H1 (cell line): ENCODE measurements at regions not wholly inside any gene's neighbourhood (a gene's known extent, or its start where the extent isn't known, plus 50 kb on each side); places are given as distances from the start of the nearest gene placed in this dataset.

ENCODE experiments used
- EZH2 ChIP-seq: fragments of 200-600 bp; sonication (generic); IDR thresholded peaks from 2 replicates; pipeline ENCODE4 v1.7.1; 2012; ENCODE audit warnings: low read depth, mild to moderate bottlenecking, moderate library complexity, low read length, inconsistent platforms; ENCODE audit not compliant: severe bottlenecking
- JUND ChIP-seq: IDR thresholded peaks from 2 replicates; pipeline ENCODE4 v1.6.1; 2011; ENCODE audit warnings: mild to moderate bottlenecking, improper control_type of control experiment, low read length
- SAP30 ChIP-seq: fragments of 300-600 bp; sonication (generic); IDR thresholded peaks from 2 replicates; pipeline ENCODE4 v1.7.1; 2012; ENCODE audit warnings: low read length, moderate library complexity, mild to moderate bottlenecking, inconsistent platforms; ENCODE audit not compliant: insufficient read depth, insufficient replicate concordance
- SIX5 ChIP-seq: IDR thresholded peaks from 2 replicates; pipeline ENCODE4 v1.6.1; 2011; ENCODE audit warnings: mild to moderate bottlenecking, low read depth, low read length
- SRF ChIP-seq: IDR thresholded peaks from 2 replicates; pipeline ENCODE4 v1.6.1; 2011; ENCODE audit warnings: mild to moderate bottlenecking, low read depth, low read length, moderate library complexity
- TBP ChIP-seq: IDR thresholded peaks from 2 replicates; pipeline ENCODE4 v1.6.1; 2011; ENCODE audit warnings: low read depth, low read length, improper control_type of control experiment

DNA sequence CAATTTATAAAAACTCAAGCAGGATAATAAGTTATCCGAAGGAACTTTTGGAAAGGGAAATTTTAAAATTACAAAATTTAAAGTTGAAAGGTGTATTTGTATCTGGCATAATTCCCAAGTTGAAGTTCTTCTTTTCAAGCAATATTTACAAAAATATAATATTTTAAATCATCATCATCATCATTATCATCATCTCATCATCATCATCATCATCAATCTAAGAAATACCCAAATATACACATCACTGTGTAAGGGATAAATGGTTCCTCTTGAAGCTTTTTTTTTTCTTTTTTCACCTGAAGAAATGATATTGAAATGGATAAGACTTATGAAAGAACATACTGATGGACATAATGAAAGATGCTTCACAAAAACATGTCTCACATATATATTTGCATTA, 254.9 kb upstream of the ARRDC3 start (continued):
- no peak for TF ChIP-seq SIX5
- no peak for TF ChIP-seq SRF
- TF ChIP-seq TBP = no peak
- no peak for TF ChIP-seq JUND
- no peak for TF ChIP-seq SAP30
- no peak for TF ChIP-seq EZH2
